ENCODE measurements at regions not wholly inside any gene's neighbourhood (a gene's known extent, or its start where the extent isn't known, plus 50 kb on each side); places are given as distances from the start of the nearest gene placed in this dataset.
A peak's percentile ranks its signal among the peaks of the same experiment; 100 is the strongest.

DNA sequence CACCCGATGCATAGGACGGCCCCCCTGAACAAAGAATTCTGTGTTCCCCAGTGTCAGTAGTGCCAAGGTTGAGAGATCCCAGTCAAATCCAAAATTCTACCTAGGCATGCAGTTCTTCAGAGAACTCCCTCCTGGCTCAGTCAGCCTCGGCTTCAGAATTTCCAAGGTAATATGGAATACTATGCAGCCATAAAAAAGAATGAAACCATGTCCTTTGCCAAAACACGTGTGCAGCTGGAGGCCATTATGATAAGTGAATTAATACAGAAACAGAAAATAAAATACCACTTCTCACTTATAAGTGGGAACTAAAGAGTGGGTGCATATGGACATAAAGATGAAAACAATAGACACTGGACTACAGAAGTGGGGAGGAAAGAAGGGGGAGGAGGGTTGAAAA lies 87.1 kb upstream of the TRIO start:
- DNase-seq (ENCODE audit: low read depth): no peak

DNA sequence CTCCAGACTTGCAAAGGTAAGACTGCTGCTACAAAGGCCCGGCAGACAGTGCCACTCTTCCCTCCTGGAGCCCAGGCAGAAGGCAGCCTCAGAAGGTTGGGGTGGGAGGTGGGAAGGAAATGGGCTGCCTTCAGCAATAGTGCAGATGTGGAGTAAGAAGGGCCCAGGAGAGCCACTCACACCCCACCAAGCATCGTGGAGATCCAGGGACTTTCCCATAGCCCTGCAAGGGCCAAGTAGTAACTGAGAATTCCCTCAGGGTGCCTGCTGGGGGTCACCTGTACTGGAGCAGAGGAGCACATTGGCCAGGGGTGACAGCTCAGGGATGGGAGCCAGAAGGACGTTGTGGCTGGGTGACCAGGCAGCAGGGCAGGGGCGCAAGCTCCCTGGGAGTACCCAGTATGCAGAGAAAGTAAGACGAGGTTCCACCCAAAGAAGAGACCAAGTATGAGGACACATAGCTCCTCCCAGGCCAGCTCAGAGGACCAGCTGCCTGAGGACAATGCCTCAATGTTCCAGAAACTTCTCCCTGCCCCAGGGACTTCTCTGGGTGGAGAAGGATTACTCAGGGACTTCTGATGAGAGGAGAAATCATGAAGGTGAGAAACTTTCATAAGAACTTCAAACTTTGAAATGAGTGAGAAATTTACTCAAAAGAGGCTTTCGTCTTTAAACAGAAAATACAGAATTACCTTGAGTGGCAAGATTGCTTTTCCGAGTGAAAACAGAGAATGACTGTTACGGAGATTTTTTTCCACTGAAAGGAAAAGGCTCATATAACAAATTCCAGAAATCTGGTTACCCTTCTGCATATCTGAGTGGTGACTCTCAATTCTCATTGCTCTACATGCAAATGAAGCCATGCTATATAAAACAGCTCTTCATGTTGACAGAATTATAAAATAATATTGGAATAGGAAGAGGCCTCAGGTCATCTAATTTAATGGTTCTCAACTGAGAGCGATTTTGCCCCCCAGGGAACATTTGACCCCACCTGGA lies 87.9 kb upstream of the TRIO start:
- DNase-seq (ENCODE audit: low read depth): no peak

More for the DNA sequence above, 87.1 kb upstream of the TRIO start:
- no peak overlapping the region for H3K4me3 ChIP-seq (ENCODE audit: low read depth, low read length)

DNA sequence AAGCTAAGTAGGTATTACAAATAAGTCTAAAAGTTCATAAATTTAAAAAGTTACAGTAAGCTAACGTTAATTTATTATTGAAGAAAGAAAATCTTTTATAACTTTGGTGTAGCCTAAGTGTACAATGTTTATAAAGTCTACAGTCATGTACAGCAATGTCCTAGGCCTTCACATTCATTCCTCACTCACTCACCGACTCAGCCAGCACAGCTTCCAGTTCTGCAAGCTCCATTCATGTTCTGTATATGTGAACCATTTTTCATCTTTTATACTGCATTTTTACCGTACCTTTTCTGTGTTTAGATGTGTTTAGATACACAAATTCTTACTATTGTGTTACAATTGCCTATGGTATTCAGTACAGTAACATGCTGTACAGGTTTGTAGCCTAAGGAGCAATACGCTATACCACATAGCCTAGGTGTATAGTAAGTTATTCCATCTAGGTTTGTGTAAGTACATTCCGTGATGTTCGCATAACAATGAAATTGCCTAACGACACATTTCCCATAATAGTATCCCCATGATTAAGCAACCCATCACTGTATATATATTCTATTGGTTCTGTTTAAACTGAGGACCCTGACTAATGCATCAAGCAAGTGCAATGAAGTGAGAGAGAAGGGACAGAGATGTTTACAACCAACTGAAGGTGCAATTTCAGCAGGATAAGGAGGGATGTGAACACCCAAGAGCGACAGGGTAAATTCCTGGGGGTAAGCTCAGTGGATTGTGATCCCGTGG lies 88.9 kb upstream of the TRIO start:
- H3K4me3 ChIP-seq (ENCODE audit: low read depth, low read length): no peak overlapping the region
- no peak for DNase-seq (ENCODE audit: low read depth)

More for the DNA sequence above, 87.9 kb upstream of the TRIO start:
- no peak overlapping the region for H3K4me3 ChIP-seq (ENCODE audit: low read depth, low read length)

DNA sequence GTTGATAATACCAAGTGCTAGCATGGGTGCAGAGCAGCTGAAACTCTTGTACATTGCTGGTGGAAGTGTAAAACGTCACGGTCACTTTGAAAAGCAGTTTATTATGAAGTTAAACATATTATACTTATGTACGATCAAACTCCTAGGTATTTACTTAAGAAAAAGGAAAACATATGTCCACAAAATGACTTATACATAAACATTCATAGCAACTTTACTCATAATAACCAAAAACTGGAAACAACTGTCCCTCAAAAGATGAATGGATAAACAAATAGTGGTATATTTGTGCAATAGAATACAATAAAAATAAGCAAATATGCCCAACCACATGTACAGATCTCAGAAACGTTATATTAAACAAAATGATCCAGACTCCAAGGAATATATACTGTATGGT lies 92.3 kb upstream of the TRIO start:
- no peak for DNase-seq (ENCODE audit: low read depth)

DNA sequence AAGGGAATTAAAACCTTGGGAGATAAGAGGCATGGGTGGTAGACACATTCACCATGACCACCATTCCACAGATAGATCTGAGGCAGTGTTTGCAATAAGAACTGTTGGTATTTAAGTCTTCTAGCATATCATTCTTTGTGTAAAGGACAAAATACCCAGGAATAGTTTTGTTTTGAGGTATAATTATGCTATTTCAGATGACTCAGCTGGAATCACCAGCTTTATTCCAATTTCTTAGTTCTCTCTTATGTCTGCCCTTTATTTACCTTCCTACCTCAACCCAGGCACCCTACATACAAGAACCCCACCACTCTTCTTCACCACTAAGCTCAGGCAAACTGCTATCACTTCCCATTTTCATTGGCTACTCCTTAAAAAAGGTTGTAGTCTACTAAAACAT lies 94.7 kb upstream of the TRIO start:
- no peak for DNase-seq (ENCODE audit: low read depth)
- H3K4me3 ChIP-seq (ENCODE audit: low read depth, low read length): no peak overlapping the region

More for the DNA sequence above, 92.3 kb upstream of the TRIO start:
- no peak overlapping the region for H3K4me3 ChIP-seq (ENCODE audit: low read depth, low read length)

DNA sequence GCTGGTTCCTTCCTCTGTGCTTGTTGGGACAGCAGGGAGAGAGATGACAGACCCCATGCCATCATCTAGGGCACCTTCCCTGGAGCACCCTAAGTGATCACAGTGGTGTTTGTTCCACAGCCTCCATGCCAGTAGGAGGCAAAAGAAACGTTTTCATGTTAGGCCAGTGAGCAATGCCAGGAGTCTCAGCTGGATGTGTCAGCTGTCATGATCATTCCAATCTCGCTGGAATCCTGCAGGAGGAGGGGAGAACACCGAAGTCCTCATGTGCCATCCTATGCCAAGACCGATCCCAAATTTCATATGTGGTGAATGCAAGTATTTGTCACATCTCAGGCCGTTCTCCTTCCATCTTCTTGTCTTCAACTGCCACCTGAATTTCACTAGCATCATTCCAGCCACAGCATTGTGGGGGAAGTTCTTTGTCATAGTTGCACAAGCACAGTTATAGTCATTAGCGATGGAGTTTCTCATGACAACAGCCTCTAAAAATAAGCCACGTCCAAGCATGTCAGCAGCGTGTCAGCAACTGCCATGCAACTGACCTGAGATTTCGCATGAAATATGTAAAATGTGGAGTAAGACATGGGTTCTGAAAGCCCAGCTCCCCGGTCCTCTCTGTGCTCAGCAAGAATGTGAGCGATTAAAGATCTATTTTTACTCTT lies 97.2 kb upstream of the DNAH5 start:
- DNase-seq (ENCODE audit: low read depth): no peak
- no peak overlapping the region for H3K4me3 ChIP-seq (ENCODE audit: low read depth, low read length)

DNA sequence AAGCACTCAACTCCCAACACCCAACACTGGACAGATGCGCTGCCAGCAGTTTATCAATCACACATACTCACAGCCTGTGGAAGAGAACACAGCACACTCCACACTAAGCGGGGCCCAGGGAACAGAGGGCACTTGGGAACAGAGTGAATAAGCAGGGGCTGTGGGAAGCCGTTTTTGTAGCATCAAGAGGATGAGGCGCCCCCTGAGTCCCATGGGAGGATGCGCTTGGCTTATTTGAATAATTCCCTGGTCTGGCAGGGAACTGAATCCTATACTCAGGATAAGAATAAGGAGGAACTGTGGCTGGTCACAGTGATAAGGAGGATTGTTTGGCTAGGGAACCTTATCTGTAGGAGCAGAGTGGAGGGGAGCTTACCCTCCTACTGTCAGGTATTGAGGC lies 96.1 kb upstream of the DNAH5 start:
- DNase-seq (ENCODE audit: low read depth): no peak
- no peak overlapping the region for H3K4me3 ChIP-seq (ENCODE audit: low read depth, low read length)

DNA sequence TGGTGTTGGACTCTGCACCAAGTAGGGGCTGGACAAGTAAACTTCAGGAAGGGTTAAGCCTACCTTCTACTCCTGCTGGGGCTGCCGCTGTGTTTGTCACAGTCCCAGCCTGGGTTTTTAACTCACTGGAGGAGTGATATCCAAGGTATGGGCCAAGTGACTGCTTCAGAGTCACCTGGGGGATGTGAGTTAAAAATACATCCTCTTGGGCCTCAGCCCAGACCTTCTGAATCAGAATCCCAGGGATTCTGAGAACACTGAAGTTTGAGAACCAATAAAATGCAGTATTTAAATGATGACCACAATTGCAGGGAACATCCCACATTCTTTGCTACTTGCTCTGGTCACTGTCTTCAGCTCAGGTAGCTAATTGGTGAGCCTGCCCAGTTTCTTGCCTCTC lies 95.1 kb upstream of the DNAH5 start:
- no peak for DNase-seq (ENCODE audit: low read depth)
- H3K4me3 ChIP-seq (ENCODE audit: low read depth, low read length): no peak overlapping the region

DNA sequence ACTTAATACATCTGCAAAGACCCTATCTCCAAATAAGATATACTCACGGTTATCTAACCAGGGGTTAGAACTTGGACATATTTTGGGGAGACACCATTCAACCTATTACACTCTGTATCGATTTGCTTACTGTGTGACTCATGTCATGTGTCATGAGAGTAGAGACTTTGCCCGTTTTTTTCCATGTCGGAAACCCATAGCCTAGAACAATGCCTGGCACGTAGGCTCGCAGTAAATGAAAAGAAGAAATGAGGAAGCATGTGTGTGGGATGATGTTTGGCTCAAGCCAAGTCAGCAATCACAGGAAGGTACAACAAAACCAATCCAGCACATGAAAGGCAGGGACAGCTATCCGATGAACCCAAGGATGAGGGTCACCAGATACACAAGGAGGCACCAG lies 94.6 kb upstream of the DNAH5 start:
- DNase-seq (ENCODE audit: low read depth): no peak
- H3K4me3 ChIP-seq (ENCODE audit: low read depth, low read length): no peak overlapping the region

DNA sequence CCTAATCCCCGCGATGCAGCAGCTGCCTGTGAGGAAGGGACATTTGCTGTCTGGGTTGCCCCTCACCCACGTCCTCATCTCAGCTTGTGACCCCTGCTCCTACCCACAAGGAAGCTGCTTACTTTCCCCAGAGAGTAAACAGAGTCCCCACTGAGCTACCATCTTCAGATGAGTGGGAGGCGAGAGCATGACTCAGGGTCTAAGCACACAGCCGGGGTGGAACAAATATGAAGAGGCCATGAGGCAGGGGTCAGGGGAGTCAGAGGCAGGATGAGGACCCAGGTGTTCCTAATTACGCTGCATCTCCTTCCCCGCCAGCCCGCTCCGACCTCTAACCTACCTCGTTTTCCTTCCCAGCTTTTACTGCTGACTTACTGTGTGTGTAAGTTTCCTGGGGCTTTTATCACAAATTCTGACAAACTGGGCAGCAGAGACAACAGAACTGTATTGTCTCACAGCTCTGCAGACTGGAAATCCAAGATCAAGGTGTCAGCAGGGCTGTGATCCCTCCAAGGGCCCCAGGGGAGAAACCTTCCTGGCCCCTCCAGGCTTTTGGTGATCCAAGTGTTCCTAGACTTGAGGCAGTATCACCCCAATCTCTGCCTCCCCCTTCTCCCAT lies 94.0 kb upstream of the DNAH5 start:
- DNase-seq (ENCODE audit: low read depth): peak; percentile 82
- no peak overlapping the region for H3K4me3 ChIP-seq (ENCODE audit: low read depth, low read length)

DNA sequence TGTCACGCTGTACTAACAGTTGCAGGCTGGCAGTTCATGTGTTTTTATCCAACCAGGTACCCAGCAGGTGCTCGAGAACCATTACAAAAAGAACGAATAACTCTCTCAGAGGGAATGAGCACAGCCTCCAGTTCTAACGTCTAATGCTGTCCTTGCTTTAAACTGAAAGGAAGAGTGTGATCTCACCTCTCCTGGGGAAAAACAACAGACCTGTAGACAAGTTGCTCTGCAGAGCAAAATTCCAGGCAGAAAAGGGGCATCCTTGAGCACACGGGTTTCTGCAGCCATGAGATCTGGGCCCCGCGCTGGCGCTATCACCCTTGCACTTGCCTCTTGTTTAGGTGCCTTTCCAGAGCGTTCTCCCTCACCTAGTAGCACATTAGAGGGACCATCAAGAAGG lies 92.5 kb upstream of the DNAH5 start:
- H3K4me3 ChIP-seq (ENCODE audit: low read depth, low read length): no peak overlapping the region
- no peak for DNase-seq (ENCODE audit: low read depth)

DNA sequence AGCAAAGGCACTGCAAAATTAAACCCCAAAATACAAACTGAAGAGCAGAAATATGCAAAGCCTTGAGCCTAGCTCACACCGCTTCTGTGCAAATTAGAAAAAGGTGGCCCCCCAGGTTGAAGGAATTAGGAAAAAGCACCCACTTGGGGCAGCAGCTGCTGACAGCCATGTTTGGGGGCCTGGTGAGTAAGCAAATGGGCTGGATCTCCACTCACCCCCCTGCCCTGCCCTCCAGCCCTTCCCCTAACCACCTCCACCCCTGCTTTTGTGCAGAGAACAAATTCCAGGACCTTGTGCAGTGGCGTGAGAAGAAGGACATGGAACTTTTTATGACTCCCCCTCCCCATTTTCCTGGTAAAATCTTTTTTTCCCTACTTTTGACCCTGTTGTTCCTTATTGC lies 92.0 kb upstream of the DNAH5 start:
- no peak for DNase-seq (ENCODE audit: low read depth)
- H3K4me3 ChIP-seq (ENCODE audit: low read depth, low read length): no peak overlapping the region

DNA sequence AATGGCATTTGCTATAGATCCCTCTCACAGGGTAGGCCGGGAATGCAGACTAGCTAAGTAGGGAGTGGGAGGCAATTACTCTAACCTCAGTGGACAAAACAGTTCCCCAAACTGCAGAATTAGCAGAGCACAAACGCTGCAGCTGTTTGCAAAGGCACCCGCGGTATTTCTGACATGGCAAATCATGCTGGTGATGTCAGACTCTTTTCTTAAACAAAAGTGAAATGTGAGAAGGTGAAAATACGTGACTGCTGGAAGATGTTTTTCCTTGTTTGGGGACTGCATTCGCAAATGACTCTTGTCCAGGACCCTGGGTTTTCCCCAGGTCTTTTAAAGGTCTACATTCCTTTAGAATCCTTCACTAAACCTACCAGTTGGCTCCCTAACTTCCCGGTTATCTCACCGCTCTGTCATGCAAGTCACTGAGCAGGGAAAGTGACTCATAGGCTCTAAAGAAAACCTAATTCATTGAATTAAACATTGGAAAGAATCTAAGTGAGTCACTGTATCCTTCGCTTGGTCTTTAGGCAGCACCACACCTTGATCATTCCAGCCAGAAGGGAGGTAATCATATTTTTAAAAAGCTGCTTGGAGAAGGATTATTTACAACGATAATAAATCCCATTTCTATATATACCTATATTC lies 91.5 kb upstream of the DNAH5 start:
- H3K4me3 ChIP-seq (ENCODE audit: low read depth, low read length): peak overlapping the region; percentile 27
- peak; percentile 96 for DNase-seq (ENCODE audit: low read depth)

DNA sequence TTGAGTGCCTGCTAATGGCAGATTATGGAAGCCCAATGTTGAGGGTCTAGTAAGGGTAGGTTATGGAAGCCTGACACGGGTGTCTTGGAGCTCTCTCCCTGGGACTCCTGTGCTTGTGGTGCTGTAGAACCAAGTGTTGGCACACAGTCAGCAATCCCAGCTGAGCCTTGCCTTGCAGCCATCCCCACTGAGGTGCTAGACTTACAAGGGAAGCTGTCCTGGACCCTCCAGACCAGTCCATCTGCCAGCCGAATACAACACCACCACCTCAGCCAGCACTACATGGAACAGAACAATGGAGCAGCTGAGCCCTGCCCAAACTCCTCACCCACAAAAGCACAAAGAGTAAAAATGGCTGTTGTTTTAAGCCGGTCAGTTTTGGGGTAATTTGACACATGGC lies 90.5 kb upstream of the DNAH5 start:
- no peak for DNase-seq (ENCODE audit: low read depth)
- no peak overlapping the region for H3K4me3 ChIP-seq (ENCODE audit: low read depth, low read length)

DNA sequence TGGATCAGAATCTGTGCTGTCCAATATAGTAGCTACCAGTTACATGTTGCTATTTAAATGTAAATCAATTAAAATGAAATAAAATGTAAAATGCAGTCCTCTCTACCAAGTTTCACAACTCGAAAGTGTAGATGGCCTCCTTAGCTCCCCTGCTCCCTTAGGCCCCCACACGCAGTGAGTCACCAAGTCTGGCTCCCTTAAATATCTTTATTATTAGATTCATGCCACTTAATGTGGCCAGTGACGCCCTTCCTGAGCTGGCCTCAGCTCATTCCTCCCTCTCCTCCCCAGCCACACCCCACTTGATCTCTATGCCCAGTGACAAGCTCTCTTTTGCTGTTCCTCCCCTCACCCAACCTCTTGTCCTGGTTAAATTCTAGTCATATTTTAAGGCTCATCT lies 88.4 kb upstream of the DNAH5 start:
- H3K4me3 ChIP-seq (ENCODE audit: low read depth, low read length): no peak overlapping the region
- no peak for DNase-seq (ENCODE audit: low read depth)

DNA sequence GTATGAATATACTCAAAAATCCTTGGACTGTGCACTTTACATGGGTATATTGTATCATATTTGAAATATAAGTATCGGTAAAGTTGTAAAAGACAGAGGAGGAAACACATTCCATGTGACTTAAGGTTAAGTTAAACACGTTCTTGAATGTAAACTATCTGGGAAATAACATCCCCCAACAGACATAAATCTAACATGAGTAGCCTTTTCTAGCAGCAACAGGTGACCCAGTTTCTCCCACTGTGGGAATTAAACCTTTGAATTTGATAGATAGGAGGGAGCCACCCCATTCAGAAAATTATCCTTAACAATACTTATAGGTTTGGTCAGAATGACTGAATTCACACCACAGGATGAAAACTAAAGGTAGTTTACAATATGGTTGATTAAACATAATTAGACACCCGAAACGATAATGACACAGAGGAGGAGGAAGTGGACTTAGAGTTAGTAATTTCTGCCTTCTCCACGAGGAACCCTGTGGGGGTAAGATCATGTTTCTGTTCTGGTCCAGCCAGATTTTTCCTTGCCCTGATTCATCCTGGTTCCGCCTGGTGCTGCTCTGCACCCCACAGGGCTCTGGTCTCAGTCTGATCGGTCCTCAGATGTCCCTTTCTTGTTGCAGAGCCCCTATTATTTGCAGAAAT lies 84.6 kb upstream of the DNAH5 start:
- no peak for DNase-seq (ENCODE audit: low read depth)
- no peak overlapping the region for H3K4me3 ChIP-seq (ENCODE audit: low read depth, low read length)

DNA sequence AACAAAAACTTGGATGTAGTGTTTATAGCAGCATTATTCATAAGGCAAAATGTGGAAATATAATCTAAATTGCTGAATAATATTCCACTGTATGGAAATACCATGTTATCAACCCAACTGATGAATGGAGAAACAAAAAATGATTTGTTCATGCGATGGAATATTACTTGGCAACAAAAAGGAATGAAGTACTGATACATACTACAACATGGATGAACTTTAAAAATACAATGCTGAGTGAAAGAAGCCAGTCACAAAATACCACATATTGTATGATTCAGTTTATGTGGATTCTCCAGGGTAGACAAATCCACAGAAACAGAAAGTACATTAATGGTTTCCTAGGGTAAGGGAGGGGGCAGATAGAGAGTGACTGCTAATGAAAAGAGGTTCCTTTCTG lies 83.7 kb upstream of the DNAH5 start:
- no peak overlapping the region for H3K4me3 ChIP-seq (ENCODE audit: low read depth, low read length)
- DNase-seq (ENCODE audit: low read depth): no peak

DNA sequence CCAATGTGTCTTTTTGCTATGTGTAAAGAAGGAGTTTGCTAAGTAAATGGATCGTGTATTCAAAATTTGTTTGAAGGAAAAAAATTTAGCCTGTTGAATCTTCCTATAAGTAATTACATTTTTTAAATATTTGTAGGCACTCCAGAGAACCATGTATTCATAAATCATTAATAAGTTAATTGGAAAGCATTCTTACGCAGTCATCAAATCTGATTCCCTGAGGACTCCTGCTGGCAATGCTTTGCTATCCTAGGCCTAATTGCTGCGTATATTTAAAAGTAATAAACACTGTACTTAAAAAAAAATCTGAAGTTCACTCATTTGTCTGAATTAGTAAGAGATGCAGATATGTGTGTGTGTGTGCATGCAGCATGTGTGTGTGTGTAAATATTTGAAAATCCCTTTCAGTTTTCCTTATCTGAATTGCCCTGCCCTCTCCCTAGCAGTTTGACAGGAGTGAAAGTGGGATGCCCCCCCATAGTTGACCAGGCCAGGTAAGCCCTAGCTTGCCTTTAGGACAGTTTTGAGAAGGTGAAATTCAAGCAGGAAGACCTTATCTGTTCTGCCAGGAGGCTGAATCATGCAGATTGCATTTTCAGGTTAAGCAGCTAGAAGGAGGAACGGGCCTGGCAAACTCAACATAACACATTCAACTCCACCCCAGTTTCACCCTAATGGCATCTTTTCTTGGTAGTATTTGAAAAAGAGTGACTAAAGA lies 81.2 kb upstream of the DNAH5 start:
- H3K4me3 ChIP-seq (ENCODE audit: low read depth, low read length): no peak overlapping the region
- no peak for DNase-seq (ENCODE audit: low read depth)

Data from skeletal muscle cell (primary cell).